WERI-Rb-1 (cell line): ENCODE measurements at regions not wholly inside any gene's neighbourhood (a gene's known extent, or its start where the extent isn't known, plus 50 kb on each side); places are given as distances from the start of the nearest gene placed in this dataset.
"Not testable (repeated sequence)": the region's sequence is repeated elsewhere in the genome, so short reads cannot be mapped to it uniquely, and the experiment has no call there.

Experiments
- DNase-seq: peaks from one replicate; pipeline ENCODE4 v3.0.0-alpha.2; 2020
- H3K27ac ChIP-seq: fragments of 250-450 bp; sonication (Bioruptor Pico); 2 replicates; pipeline ENCODE4 v1.5.1; 2020; ENCODE audit warnings: mild to moderate bottlenecking, moderate library complexity
- H3K27me3 ChIP-seq: fragments of 250-450 bp; sonication (Bioruptor Pico); 2 replicates; pipeline ENCODE4 v1.5.1; 2021; ENCODE audit warnings: mild to moderate bottlenecking, low read depth, moderate library complexity; ENCODE audit not compliant: insufficient read depth, severe bottlenecking
- H3K36me3 ChIP-seq: fragments of 250-450 bp; sonication (Bioruptor Pico); 2 replicates; pipeline ENCODE4 v1.5.1; 2020; ENCODE audit warnings: mild to moderate bottlenecking, moderate library complexity
- H3K4me3 ChIP-seq: 2 replicates; pipeline ENCODE4 v1.5.1; 2011; ENCODE audit warnings: low read depth, mild to moderate bottlenecking, control low read depth, low read length
- H3K9me3 ChIP-seq: fragments of 250-450 bp; sonication (Bioruptor Pico); 2 replicates; pipeline ENCODE4 v1.5.1; 2021; ENCODE audit warnings: mild to moderate bottlenecking, moderate library complexity; ENCODE audit not compliant: severe bottlenecking
- TF ChIP-seq, protein P1 (sequence below): IDR thresholded peaks from 2 replicates; pipeline ENCODE4 v1.5.1; 2011; ENCODE audit warnings: low read depth, mild to moderate bottlenecking, control low read depth, inconsistent platforms, low read length

DNA sequence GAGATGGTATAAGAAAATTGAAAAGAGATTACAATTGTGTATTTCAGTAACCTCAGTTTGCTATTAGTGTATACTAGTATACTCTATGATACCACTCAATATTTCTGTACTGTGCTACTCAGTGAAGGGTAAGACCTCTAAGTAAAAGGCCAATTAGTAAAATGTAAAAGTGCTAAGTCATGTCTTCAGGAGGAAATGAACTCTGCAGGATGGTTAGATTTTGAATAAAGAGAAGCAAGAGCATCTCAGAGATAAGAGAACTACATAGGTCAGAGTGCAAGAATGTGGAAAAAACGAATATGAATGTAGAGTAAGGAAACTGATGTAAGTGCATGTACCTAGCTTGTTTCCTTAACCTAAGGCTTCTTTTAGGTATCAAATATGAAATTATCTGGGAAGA, 796.6 kb upstream of the GBE1 start:
- Histone ChIP-seq H3K4me3 (no peak overlapping the region), H3K27me3 (no peaks in the 10 kb centered on the region), H3K9me3 (no peaks in the 10 kb centered on the region), H3K36me3 (no peaks in the 10 kb centered on the region), H3K27ac (no peak overlapping the region)
- no peak for DNase-seq
- TF ChIP-seq, protein P1, sequence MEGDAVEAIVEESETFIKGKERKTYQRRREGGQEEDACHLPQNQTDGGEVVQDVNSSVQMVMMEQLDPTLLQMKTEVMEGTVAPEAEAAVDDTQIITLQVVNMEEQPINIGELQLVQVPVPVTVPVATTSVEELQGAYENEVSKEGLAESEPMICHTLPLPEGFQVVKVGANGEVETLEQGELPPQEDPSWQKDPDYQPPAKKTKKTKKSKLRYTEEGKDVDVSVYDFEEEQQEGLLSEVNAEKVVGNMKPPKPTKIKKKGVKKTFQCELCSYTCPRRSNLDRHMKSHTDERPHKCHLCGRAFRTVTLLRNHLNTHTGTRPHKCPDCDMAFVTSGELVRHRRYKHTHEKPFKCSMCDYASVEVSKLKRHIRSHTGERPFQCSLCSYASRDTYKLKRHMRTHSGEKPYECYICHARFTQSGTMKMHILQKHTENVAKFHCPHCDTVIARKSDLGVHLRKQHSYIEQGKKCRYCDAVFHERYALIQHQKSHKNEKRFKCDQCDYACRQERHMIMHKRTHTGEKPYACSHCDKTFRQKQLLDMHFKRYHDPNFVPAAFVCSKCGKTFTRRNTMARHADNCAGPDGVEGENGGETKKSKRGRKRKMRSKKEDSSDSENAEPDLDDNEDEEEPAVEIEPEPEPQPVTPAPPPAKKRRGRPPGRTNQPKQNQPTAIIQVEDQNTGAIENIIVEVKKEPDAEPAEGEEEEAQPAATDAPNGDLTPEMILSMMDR = no peak

DNA sequence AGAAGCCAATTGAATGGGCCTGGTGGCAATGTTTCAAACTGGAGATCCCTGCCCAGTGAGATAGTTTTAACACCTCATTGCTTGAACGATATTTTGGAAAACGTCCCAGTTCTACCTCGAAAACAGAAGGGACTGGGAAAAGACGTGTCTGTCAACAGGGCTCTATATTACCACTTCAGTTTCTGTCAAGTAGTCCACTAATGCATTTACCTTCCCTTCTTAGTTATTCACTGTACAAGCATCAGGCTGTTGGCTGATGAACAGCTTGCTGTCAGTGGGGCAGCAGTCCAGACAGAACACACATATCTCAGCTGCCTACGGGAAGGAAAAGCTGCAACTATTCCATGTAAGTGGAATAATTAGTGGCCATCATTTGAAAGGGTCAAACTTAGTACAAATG, 794.7 kb upstream of the GBE1 start:
- Histone ChIP-seq H3K27me3 (no peaks in the 10 kb centered on the region), H3K36me3 (no peaks in the 10 kb centered on the region), H3K27ac (no peak overlapping the region), H3K9me3 (no peaks in the 10 kb centered on the region), H3K4me3 (no peak overlapping the region)
- TF ChIP-seq, protein P1 = no peak
- no peak for DNase-seq

DNA sequence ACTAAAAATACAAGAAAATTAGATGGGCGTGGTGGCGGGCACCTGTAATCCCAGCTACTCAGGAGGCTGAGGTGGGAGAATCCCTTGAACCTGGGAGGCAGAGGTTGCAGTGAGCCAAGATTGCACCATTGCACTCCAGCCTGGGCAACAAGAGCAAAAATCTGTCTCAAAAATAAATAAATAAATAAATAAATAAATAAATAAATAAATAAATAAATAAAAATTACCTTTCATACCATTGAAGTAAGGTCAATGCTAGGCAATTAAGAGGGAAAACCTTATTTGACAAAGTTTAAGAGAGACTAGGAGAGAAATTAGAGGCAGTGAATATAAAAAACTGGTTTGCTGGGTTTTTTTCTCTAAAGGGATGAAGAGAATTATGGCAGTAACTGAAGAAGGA, 781.1 kb upstream of the GBE1 start:
- not testable (repeated sequence) for DNase-seq, H3K9me3 ChIP-seq, H3K27me3 ChIP-seq, H3K4me3 ChIP-seq, H3K36me3 ChIP-seq, H3K27ac ChIP-seq

DNA sequence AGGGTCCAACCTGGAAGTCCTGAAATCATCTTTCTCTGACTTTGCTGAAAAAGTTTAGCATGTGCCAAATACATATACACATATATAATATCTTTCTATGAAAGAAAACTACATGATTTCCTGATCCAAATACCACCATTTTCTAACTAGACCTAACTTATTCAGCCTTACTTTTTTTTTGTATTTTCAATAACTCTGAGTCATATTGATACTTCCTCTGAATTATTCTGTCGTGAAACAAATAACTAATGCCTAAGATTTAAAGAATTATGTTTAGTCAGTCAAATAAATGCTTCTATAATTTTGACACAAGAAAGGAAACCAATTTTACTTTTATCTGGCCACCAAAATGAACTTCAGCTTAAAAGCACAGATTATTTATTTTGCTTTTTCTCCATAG, 760.2 kb upstream of the GBE1 start:
- Histone ChIP-seq H3K36me3 (no peaks in the 10 kb centered on the region), H3K27ac (no peak overlapping the region), H3K9me3 (no peaks in the 10 kb centered on the region), H3K27me3 (no peaks in the 10 kb centered on the region), H3K4me3 (no peak overlapping the region)
- TF ChIP-seq, protein P1 = no peak
- no peak for DNase-seq

DNA sequence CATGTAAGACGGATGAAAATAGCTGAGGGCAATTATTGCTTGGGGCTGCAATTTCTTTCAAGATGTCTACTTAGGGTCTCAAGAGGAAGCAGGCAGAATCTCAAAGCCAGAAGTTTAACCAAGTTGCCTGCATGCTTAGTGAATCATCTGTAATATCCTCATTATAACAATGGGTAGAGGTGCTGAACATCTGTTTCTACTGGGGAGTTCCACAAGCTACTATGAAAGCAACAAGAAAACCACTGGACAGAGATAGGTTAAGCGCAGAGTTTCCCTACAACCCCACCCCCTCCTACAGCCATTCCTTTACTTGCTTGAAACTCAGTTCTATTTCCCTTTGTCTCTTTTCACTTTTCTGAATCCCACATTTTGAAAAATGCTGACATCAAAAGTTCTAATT, 759.4 kb upstream of the GBE1 start:
- no peak overlapping the region for H3K27ac ChIP-seq
- no peak for DNase-seq
- TF ChIP-seq, protein P1 = no peak

DNA sequence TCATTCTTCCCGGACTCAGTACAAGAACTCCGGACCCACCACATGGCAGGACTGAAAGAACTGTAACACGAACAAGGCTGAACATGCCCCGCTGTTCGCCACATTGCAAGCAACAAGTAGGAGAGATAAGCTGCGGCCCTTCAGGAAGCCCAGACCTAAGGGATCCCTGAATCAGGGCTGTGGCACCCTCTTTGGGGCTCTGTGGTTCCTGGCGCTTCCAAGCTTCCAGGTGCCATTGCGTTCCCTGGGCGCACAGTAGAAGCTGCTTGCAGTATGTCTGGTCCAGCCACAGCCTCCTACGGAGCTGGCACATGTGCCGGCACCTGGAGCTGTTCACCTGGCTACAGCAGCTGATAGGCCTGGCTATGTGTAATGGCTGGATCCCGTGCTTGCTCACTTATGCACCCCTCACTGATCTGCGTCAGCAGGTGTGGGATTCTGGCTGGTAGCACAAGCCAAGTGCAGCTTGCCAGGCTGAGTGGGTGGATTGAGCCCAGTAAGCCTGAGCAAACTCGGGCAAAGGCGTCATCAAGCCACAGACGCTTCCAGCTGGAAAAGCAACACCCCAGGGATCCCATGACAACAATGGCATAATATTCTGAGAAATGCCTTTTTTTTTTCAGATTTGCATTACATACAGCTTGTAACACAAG, 748.6 kb upstream of the GBE1 start:
- Histone ChIP-seq H3K9me3 (no peaks in the 10 kb centered on the region), H3K27me3 (no peaks in the 10 kb centered on the region), H3K4me3 (no peak overlapping the region), H3K36me3 (no peaks in the 10 kb centered on the region), H3K27ac (no peak overlapping the region)
- TF ChIP-seq, protein P1 = no peak
- no peak for DNase-seq

More for the DNA sequence above, 759.4 kb upstream of the GBE1 start:
- Histone ChIP-seq H3K4me3 (no peak overlapping the region), H3K27me3 (no peaks in the 10 kb centered on the region), H3K9me3 (no peaks in the 10 kb centered on the region), H3K36me3 (no peaks in the 10 kb centered on the region)
